Occipital lobe (tissue), 1 donor: ENCODE measurements at regions not wholly inside any gene's neighbourhood (a gene's known extent, or its start where the extent isn't known, plus 50 kb on each side); places are given as distances from the start of the nearest gene placed in this dataset.

ENCODE experiments used
- DNase-seq: peaks from one replicate; lab custom pipeline; 2025; lab: John Stamatoyannopoulos, UW

GRCh38 chr16:85173981-85174751 is 61.9 kb upstream of the CIBAR2 start:
- DNase-seq: no peak

- no peak for DNase-seq
Measured at GRCh38 chr16:85174871-85175723, 62.8 kb upstream of the CIBAR2 start.

GRCh38 chr16:85175724-85176233 is 63.5 kb upstream of the CIBAR2 start:
- DNase-seq: no peak

- no peak for DNase-seq
Measured at GRCh38 chr16:85176541-85177447, 64.5 kb upstream of the CIBAR2 start.

GRCh38 chr16:85177448-85177846 is 65.2 kb upstream of the CIBAR2 start:
- no peak for DNase-seq

GRCh38 chr16:85178006-85178591 is 65.8 kb upstream of the CIBAR2 start:
- no peak for DNase-seq

- no peak for DNase-seq
Measured at GRCh38 chr16:85178596-85178995, 66.3 kb upstream of the CIBAR2 start.

- no peak for DNase-seq
Measured at GRCh38 chr16:85179344-85180046, 67.2 kb upstream of the CIBAR2 start.

- no peak for DNase-seq
Measured at GRCh38 chr16:85180047-85180826, 68.0 kb upstream of the CIBAR2 start.

GRCh38 chr16:85180827-85181738 is 68.8 kb upstream of the CIBAR2 start:
- no peak for DNase-seq

- DNase-seq: no peak
Measured at GRCh38 chr16:85181739-85182129, 69.5 kb upstream of the CIBAR2 start.

GRCh38 chr16:85182286-85182685 is 70.0 kb upstream of the CIBAR2 start:
- no peak for DNase-seq

- DNase-seq: no peak
Measured at GRCh38 chr16:85182774-85183173, 70.5 kb upstream of the CIBAR2 start.

- DNase-seq: no peak
Measured at GRCh38 chr16:85183564-85183963, 71.3 kb upstream of the CIBAR2 start.

- no peak for DNase-seq
Measured at GRCh38 chr16:85184404-85184803, 72.1 kb upstream of the CIBAR2 start.

- DNase-seq: no peak
Measured at GRCh38 chr16:85185303-85186100, 73.2 kb upstream of the CIBAR2 start.

- no peak for DNase-seq
Measured at GRCh38 chr16:85187002-85187401, 74.7 kb upstream of the CIBAR2 start.

GRCh38 chr16:85187447-85187846 is 75.2 kb upstream of the CIBAR2 start:
- DNase-seq: no peak
